Neuronal stem cell (in vitro differentiated cells): ENCODE measurements at regions not wholly inside any gene's neighbourhood (a gene's known extent, or its start where the extent isn't known, plus 50 kb on each side); places are given as distances from the start of the nearest gene placed in this dataset.

ENCODE experiments used
- DNase-seq: peaks from one replicate; pipeline ENCODE4 v3.0.0-alpha.2; 2013; ENCODE audit warnings: low spot score
- H2AFZ ChIP-seq: one replicate; pipeline ENCODE4 v1.6.1; 2013; ENCODE audit warnings: mild to moderate bottlenecking, low read length, inconsistent platforms
- H2AK5ac ChIP-seq: 2 replicates; pipeline ENCODE4 v1.6.1; 2013; ENCODE audit warnings: low read depth, mild to moderate bottlenecking, inconsistent platforms, low read length, moderate library complexity, mixed read lengths
- H2BK120ac ChIP-seq: 2 replicates; pipeline ENCODE4 v1.6.1; 2013; ENCODE audit warnings: low read depth, mild to moderate bottlenecking, inconsistent platforms, low read length, moderate library complexity, mixed read lengths
- H2BK12ac ChIP-seq: one replicate; pipeline ENCODE4 v1.6.1; 2013; ENCODE audit warnings: low read length, inconsistent platforms
- H2BK15ac ChIP-seq: 2 replicates; pipeline ENCODE4 v1.6.1; 2013; ENCODE audit warnings: mild to moderate bottlenecking, low read length, inconsistent platforms, mixed read lengths
- H2BK5ac ChIP-seq: one replicate; pipeline ENCODE4 v1.6.1; 2013; ENCODE audit warnings: inconsistent platforms, mild to moderate bottlenecking, low read length, moderate library complexity
- H3K14ac ChIP-seq: one replicate; pipeline ENCODE4 v1.6.1; 2013; ENCODE audit warnings: low read length, inconsistent platforms
- H3K18ac ChIP-seq: 2 replicates; pipeline ENCODE4 v1.6.1; 2013; ENCODE audit warnings: low read length, inconsistent platforms
- H3K23ac ChIP-seq: 2 replicates; pipeline ENCODE4 v1.6.1; 2013; ENCODE audit warnings: low read depth, mild to moderate bottlenecking, mixed read lengths, low read length, inconsistent platforms; ENCODE audit not compliant: poor library complexity
- H3K27ac ChIP-seq: replicated peaks from 3 replicates; pipeline ENCODE4 v1.5.1; 2013; ENCODE audit warnings: low read length, inconsistent platforms
- H3K27me3 ChIP-seq, 3 experiments: 2 replicates each; pipeline ENCODE4 v1.6.1; 2013; ENCODE audit warnings: low read length in 3 of 3, mild to moderate bottlenecking in 2 of 3, inconsistent platforms in 1 of 3, low read depth in 1 of 3, mixed read lengths in 1 of 3, moderate library complexity in 1 of 3; ENCODE audit not compliant: control insufficient read depth in 3 of 3, insufficient read depth in 3 of 3
- H3K36me3 ChIP-seq, 2 donors: replicated peaks in 1 of 2; 2 replicates each; pipeline ENCODE4 v1.6.1; 2013; ENCODE audit warnings: low read length in 2 of 2; ENCODE audit not compliant: control insufficient read depth in 2 of 2, insufficient read depth in 2 of 2
- H3K4ac ChIP-seq: 2 replicates; pipeline ENCODE4 v1.6.1; 2013; ENCODE audit warnings: inconsistent platforms, mild to moderate bottlenecking, low read length, moderate library complexity
- H3K4me1 ChIP-seq, 2 donors: 1 replicate in 1 of 2; 2 replicates in 1 of 2; pipeline ENCODE4 v1.6.1; 2013; ENCODE audit warnings: low read length in 2 of 2, low read depth in 1 of 2; ENCODE audit not compliant: control insufficient read depth in 2 of 2, insufficient read depth in 1 of 2
- H3K4me2 ChIP-seq: one replicate; pipeline ENCODE4 v1.6.1; 2013; ENCODE audit warnings: mild to moderate bottlenecking, low read length, inconsistent platforms; ENCODE audit not compliant: insufficient read depth, poor library complexity, severe bottlenecking
- H3K4me3 ChIP-seq, 2 donors: 2 replicates each; pipeline ENCODE4 v1.5.1; 2013; ENCODE audit warnings: low read length in 2 of 2, mild to moderate bottlenecking in 2 of 2, inconsistent platforms in 1 of 2, moderate library complexity in 1 of 2
- H3K79me1 ChIP-seq: one replicate; pipeline ENCODE4 v1.6.1; 2013; ENCODE audit warnings: low read depth, mild to moderate bottlenecking, inconsistent platforms, low read length, moderate library complexity
- H3K9ac ChIP-seq: one replicate; pipeline ENCODE4 v1.6.1; 2013; ENCODE audit warnings: mild to moderate bottlenecking, low read depth, low read length, inconsistent platforms; ENCODE audit not compliant: poor library complexity
- H3K9me3 ChIP-seq, 2 donors: replicated peaks in 1 of 2; 2 replicates each; pipeline versions ENCODE3 to v1.6.1; 2013; ENCODE audit warnings: low read length in 2 of 2, mild to moderate bottlenecking in 2 of 2, inconsistent platforms in 1 of 2, low read depth in 1 of 2, mixed read lengths in 1 of 2, moderate library complexity in 1 of 2; ENCODE audit not compliant: control insufficient read depth in 2 of 2, insufficient read depth in 1 of 2
- H4K8ac ChIP-seq: one replicate; pipeline ENCODE4 v1.6.1; 2013; ENCODE audit warnings: low read depth, mild to moderate bottlenecking, inconsistent platforms, low read length, moderate library complexity
- H4K91ac ChIP-seq: one replicate; pipeline ENCODE4 v1.6.1; 2013; ENCODE audit warnings: low read length, low read depth, mild to moderate bottlenecking, inconsistent platforms; ENCODE audit not compliant: poor library complexity
- WGBS, 2 donors: extraction: QIAGEN DNeasy Blood & Tissue Kit; methylation state at CpG; one replicate each; pipeline ENCODE4 v1.1.7; 2013; ENCODE audit warnings: missing lambda C conversion rate in 2 of 2, mixed read lengths in 1 of 2; ENCODE audit not compliant: insufficient read length in 2 of 2, insufficient replicate concordance in 1 of 2; ENCODE audit errors: extremely low coverage in 2 of 2; 5-methylcytosine and 5-hydroxymethylcytosine counted together

DNA sequence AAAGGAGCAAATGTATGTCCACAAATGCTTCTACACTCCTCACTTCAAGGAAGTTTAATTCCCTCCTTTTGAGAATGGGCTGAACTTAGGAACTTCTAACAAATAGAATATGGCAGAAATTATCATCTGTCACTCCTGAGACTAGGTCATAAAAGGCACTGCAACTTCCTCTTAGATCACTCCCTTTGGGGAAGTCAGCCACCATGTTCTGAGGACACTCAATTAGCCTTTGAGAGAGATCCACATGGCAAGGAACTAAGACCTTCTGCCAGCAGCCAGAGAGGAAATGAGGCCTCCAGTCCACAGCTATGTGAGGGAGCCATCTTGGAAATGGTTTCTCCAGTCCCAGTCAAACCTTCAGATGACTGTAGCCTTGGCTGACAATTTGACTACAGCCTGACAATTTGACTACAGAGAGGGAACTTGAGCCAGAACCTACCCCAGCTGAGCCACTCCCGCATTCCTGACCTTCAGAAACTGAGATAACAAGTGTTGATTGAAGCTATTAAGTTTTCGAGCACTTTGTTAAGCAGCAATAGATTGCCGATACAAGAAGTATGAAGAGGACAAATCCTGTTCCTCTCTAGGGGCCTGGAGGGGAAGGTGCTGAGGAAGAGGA lies 113.4 kb upstream of the SEC14L1 start:
- no peaks in the 10 kb centered on the region for H3K36me3 ChIP-seq
- H3K4me2 ChIP-seq: no peak overlapping the region
- H2BK12ac ChIP-seq: no peak overlapping the region
- H4K91ac ChIP-seq: no peak overlapping the region
- no peak overlapping the region for H2BK120ac ChIP-seq
- H2AK5ac ChIP-seq: no peak overlapping the region
- no peak overlapping the region for H3K9ac ChIP-seq
- peaks cover 0 to 17% (median 0%) of the 10 kb centered on the region in 3 experiments for H3K27me3 ChIP-seq
- H3K27ac ChIP-seq: no peak overlapping the region
- H4K8ac ChIP-seq: no peak overlapping the region
- no CpG with 5 or more reads among the region's 3 CpGs for WGBS, 2 donors
- H3K23ac ChIP-seq: no peak overlapping the region
- no peaks in the 10 kb centered on the region for H3K4me1 ChIP-seq
- H2BK5ac ChIP-seq: no peak overlapping the region
- H3K14ac ChIP-seq: no peak overlapping the region
- no peak for DNase-seq
- no peak overlapping the region for H2BK15ac ChIP-seq
- no peak overlapping the region for H3K4ac ChIP-seq
- H3K9me3 ChIP-seq: peaks cover 0 to 5% of the 10 kb centered on the region in 2 donors
- H3K79me1 ChIP-seq: no peaks in the 10 kb centered on the region
- H2AFZ ChIP-seq: no peak overlapping the region
- no peak overlapping the region for H3K18ac ChIP-seq
- H3K4me3 ChIP-seq: no peak overlapping the region

DNA sequence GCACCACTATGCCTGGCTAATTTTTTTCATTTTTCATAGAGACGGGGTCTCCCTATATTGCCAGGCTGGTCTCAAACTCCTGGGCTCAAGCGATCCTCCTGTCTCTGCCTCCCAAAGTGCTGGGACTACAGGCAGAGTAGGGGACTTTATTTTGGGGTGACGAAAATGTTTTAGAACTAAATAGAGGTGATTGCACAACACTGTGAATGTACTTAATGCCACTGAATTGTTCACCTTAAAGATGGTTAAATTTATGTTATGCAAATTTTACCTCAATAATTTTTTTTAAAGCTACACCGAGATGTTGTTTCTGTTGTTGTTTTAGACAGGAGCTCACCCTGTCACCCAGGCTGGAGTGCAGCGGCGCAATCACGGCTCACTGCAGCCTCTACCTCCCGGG lies 111.9 kb upstream of the SEC14L1 start:
- Histone ChIP-seq H3K9ac (no peak overlapping the region), H2BK5ac (no peak overlapping the region), H3K4me3 (no peak overlapping the region), H4K8ac (no peak overlapping the region), H3K27ac (no peak overlapping the region), H3K4ac (no peak overlapping the region), H3K27me3 (peaks cover 0 to 24% (median 0%) of the 10 kb centered on the region in 3 experiments), H3K4me2 (no peak overlapping the region), H3K14ac (no peak overlapping the region), H4K91ac (no peak overlapping the region), H2BK15ac (no peak overlapping the region), H2AFZ (no peak overlapping the region), H3K4me1 (no peaks in the 10 kb centered on the region), H3K9me3 (peaks cover 0 to 5% of the 10 kb centered on the region in 2 donors), H2BK12ac (no peak overlapping the region), H3K36me3 (no peaks in the 10 kb centered on the region), H3K23ac (no peak overlapping the region), H3K79me1 (no peaks in the 10 kb centered on the region), H2AK5ac (no peak overlapping the region), H2BK120ac (no peak overlapping the region), H3K18ac (no peak overlapping the region)
- DNase-seq: no peak
- no CpG with 5 or more reads among the region's 8 CpGs for WGBS, 2 donors

DNA sequence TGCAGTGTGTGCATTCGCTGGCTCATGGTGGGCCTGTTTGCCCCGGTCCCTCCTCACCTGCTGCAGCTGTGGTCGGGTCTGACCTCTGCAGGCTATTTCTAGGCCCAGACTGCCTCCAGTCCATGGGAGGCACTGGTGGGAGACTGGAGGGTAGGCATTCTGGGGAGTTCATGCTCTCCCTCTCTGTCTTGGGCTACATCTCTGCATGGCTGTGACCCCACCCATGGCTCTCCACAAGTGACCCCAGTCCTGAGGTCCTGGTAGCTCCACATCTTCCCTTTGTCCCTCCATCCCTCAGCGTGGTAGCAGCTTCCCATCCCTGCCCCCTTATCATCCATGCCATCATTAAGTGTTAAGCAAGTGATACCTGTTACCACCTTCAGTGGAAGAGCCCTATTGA lies 107.8 kb upstream of the SEC14L1 start:
- Histone ChIP-seq H3K4me2 (no peak overlapping the region), H2AK5ac (no peak overlapping the region), H2BK120ac (no peak overlapping the region), H3K4me1 (peaks cover 2 to 6% of the 10 kb centered on the region in 2 donors), H2BK5ac (peak overlapping the region; percentile 40), H3K27me3 (peaks cover 0 to 28% (median 0%) of the 10 kb centered on the region in 3 experiments), H2BK15ac (peak overlapping the region; percentile 84), H3K18ac (peak overlapping the region; percentile 39), H2AFZ (no peak overlapping the region), H3K9me3 (peaks cover 0 to 5% of the 10 kb centered on the region in 2 donors), H3K4ac (peak overlapping the region; percentile 26), H4K91ac (no peak overlapping the region), H3K79me1 (no peaks in the 10 kb centered on the region), H3K4me3 (no peak overlapping the region), H3K14ac (no peak overlapping the region), H3K36me3 (no peaks in the 10 kb centered on the region), H2BK12ac (no peak overlapping the region), H3K9ac (no peak overlapping the region), H4K8ac (no peak overlapping the region), H3K23ac (no peak overlapping the region), H3K27ac (no peak overlapping the region)
- no CpG with 5 or more reads among the region's 4 CpGs for WGBS, 2 donors
- no peak for DNase-seq

DNA sequence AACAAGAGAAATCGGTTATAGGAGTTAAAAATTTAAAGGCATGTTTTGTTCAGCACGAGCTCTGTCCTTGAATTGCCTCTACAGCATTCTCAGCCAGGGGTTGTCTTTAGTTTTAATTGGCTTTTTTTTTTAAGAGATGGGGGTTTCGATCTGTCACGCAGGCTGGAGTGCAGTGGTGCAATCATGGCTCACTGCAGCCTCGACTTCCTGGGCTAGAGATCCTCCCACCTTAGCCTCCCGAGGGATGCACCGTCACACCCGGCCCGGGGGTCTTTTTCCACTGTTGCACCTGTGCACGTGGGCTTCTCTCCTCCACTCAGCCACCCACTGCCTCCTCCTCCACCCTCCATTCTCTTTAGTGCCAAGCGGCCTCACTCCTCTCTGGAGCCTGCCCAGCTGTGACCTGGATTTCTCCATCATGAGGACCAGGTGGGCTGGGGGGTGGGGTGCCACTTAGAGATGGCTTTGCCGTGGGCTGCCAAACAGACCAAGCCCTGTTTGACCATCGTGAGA lies 106.8 kb upstream of the SEC14L1 start:
- Histone ChIP-seq H3K18ac (peak overlapping the region; percentile 13), H3K9ac (no peak overlapping the region), H3K36me3 (no peaks in the 10 kb centered on the region), H2BK12ac (no peak overlapping the region), H2AK5ac (peak overlapping the region; percentile 40), H3K9me3 (peaks cover 0 to 5% of the 10 kb centered on the region in 2 donors), H3K27me3 (peaks cover 0 to 29% (median 0%) of the 10 kb centered on the region in 3 experiments), H3K4ac (no peak overlapping the region), H2AFZ (peak overlapping the region; percentile 82), H3K4me1 (peaks cover 2 to 6% of the 10 kb centered on the region in 2 donors), H3K4me3 (no peak overlapping the region), H2BK5ac (no peak overlapping the region), H2BK120ac (no peak overlapping the region), H4K8ac (no peak overlapping the region), H2BK15ac (no peak overlapping the region), H3K23ac (no peak overlapping the region), H4K91ac (no peak overlapping the region), H3K79me1 (no peaks in the 10 kb centered on the region), H3K14ac (no peak overlapping the region), H3K27ac (no peak overlapping the region), H3K4me2 (no peak overlapping the region)
- no CpG with 5 or more reads among the region's 13 CpGs for WGBS, 2 donors
- DNase-seq: no peak
